ENCODE measurements at regions not wholly inside any gene's neighbourhood (a gene's known extent, or its start where the extent isn't known, plus 50 kb on each side); places are given as distances from the start of the nearest gene placed in this dataset.

GRCh38 chr20:4086771-4087687, 61.6 kb upstream of the SMOX start:
- no peak for TF ChIP-seq CTCF (IDR thresholded peaks at IDR 0.05)

GRCh38 chr20:4084721-4085120, 63.9 kb upstream of the SMOX start:
- TF ChIP-seq CTCF (IDR thresholded peaks at IDR 0.05): no peak

- TF ChIP-seq CTCF (IDR thresholded peaks at IDR 0.05): no peak
Observed at GRCh38 chr20:4084096-4084495, 64.5 kb upstream of the SMOX start.

GRCh38 chr20:4083098-4083865, 65.3 kb upstream of the SMOX start:
- no peak for TF ChIP-seq CTCF (IDR thresholded peaks at IDR 0.05)

GRCh38 chr20:4082406-4083097, 66.1 kb upstream of the SMOX start:
- TF ChIP-seq CTCF (IDR thresholded peaks at IDR 0.05): no peak

GRCh38 chr20:4081421-4081820, 66.1 kb upstream of the RNF24 start:
- TF ChIP-seq CTCF (IDR thresholded peaks at IDR 0.05): no peak

- TF ChIP-seq CTCF (IDR thresholded peaks at IDR 0.05): no peak
Observed at GRCh38 chr20:4076671-4077070, 61.3 kb upstream of the RNF24 start.

All from LNCAP (cell line).